IMR-90 (cell line): ENCODE measurements at regions not wholly inside any gene's neighbourhood (a gene's known extent, or its start where the extent isn't known, plus 50 kb on each side); places are given as distances from the start of the nearest gene placed in this dataset.

Experiments used
- ATAC-seq: fragments of 200-7000 bp; cut with Tn5 transposase; 2 replicates; pipeline ENCODE4 v1.9.1; 2020; ENCODE audit warnings: low read depth, mild to moderate bottlenecking, moderate library complexity
- BruUV-seq: library from RNA; stranded (reverse); fragments of 400-500 nt; replicated peaks from 2 replicates; lab custom pipeline; 2021; lab: Mats Ljungman, UMichigan
- CTCF ChIA-PET: fragments of 300-600 bp; formaldehyde crosslinking; extraction: SDS; loops from one replicate; lab custom pipeline; 2021; ENCODE audit warnings: antibody characterized with exemption; lab: Yijun Ruan, JAX
- POLR2A ChIA-PET: fragments of 300-600 bp; sonication (Branson Sonifier 250); formaldehyde crosslinking; loops from one replicate; lab custom pipeline; 2022; ENCODE audit warnings: antibody characterized with exemption; ENCODE audit not compliant: unreplicated experiment; lab: Charles Lee
- DNase-seq: peaks from one replicate; pipeline ENCODE4 v3.0.0; 2013
- H2AFZ ChIP-seq: replicated peaks from 2 replicates; pipeline ENCODE3; 2013; ENCODE audit warnings: low read length, mild to moderate bottlenecking; ENCODE audit not compliant: poor library complexity
- H2AK5ac ChIP-seq: 2 replicates; pipeline ENCODE4 v1.6.1; 2013; ENCODE audit warnings: low read depth, low read length, inconsistent platforms
- H2AK9ac ChIP-seq: replicated peaks from 2 replicates; pipeline ENCODE3; 2013; ENCODE audit warnings: mild to moderate bottlenecking, low read depth, low read length, moderate library complexity; ENCODE audit not compliant: poor library complexity
- H2BK120ac ChIP-seq: 2 replicates; pipeline ENCODE4 v1.6.1; 2013; ENCODE audit warnings: low read depth, low read length, inconsistent platforms
- H2BK15ac ChIP-seq: 3 replicates; pipeline ENCODE4 v1.6.1; 2013; ENCODE audit warnings: low read depth, low read length, inconsistent platforms
- H2BK20ac ChIP-seq: 2 replicates; pipeline ENCODE4 v1.6.1; 2013; ENCODE audit warnings: low read depth, mild to moderate bottlenecking, inconsistent platforms, low read length, moderate library complexity
- H2BK5ac ChIP-seq: 2 replicates; pipeline ENCODE4 v1.6.1; 2013; ENCODE audit warnings: mild to moderate bottlenecking, low read depth, low read length, inconsistent platforms; ENCODE audit not compliant: poor library complexity, severe bottlenecking
- H3K14ac ChIP-seq: replicated peaks from 2 replicates; pipeline ENCODE4 v1.6.1; 2013; ENCODE audit warnings: low read depth, low read length, inconsistent platforms
- H3K18ac ChIP-seq: 2 replicates; pipeline ENCODE4 v1.6.1; 2013; ENCODE audit warnings: low read depth, low read length, control low read depth
- H3K23ac ChIP-seq: 2 replicates; pipeline ENCODE4 v1.6.1; 2013; ENCODE audit warnings: low read depth, low read length, inconsistent platforms
- H3K27ac ChIP-seq: 2 replicates; pipeline ENCODE4 v1.5.1; 2013; ENCODE audit warnings: mild to moderate bottlenecking, control low read depth, low read length; ENCODE audit not compliant: insufficient read depth
- H3K27me3 ChIP-seq: 2 replicates; pipeline ENCODE4 v1.6.1; 2013; ENCODE audit warnings: low read length; ENCODE audit not compliant: control insufficient read depth, insufficient read depth
- H3K36me3 ChIP-seq: 2 replicates; pipeline ENCODE4 v1.6.1; 2013; ENCODE audit warnings: low read length, mixed read lengths; ENCODE audit not compliant: control insufficient read depth, insufficient read depth
- H3K4ac ChIP-seq: 2 replicates; pipeline ENCODE4 v1.6.1; 2013; ENCODE audit warnings: low read depth, low read length, inconsistent platforms
- H3K4me1 ChIP-seq: 2 replicates; pipeline ENCODE4 v1.6.1; 2013; ENCODE audit warnings: low read length, mixed read lengths; ENCODE audit not compliant: control insufficient read depth, insufficient read depth
- H3K4me2 ChIP-seq: 2 replicates; pipeline ENCODE4 v1.6.1; 2013; ENCODE audit warnings: low read depth, mild to moderate bottlenecking, control low read depth, low read length, moderate library complexity
- H3K4me3 ChIP-seq: 2 replicates; pipeline ENCODE4 v1.5.1; 2013; ENCODE audit warnings: low read depth, mild to moderate bottlenecking, control low read depth, low read length, moderate library complexity; ENCODE audit not compliant: insufficient read depth
- H3K56ac ChIP-seq: 2 replicates; pipeline ENCODE4 v1.6.1; 2013; ENCODE audit warnings: low read length, inconsistent platforms; ENCODE audit not compliant: insufficient read depth; ENCODE audit errors: extremely low read depth
- H3K79me1 ChIP-seq, 2 experiments: 2 replicates each; pipeline ENCODE4 v1.6.1; 2013; ENCODE audit warnings: low read length in 2 of 2, inconsistent platforms in 1 of 2, low read depth in 1 of 2
- H3K9ac ChIP-seq: 2 replicates; pipeline ENCODE4 v1.6.1; 2013; ENCODE audit warnings: low read depth, low read length, control low read depth
- H3K9me1 ChIP-seq: 2 replicates; pipeline ENCODE4 v1.6.1; 2013; ENCODE audit warnings: low read length, inconsistent platforms; ENCODE audit not compliant: insufficient read depth
- H3K9me3 ChIP-seq: 2 replicates; pipeline ENCODE4 v1.6.1; 2013; ENCODE audit warnings: low read length; ENCODE audit not compliant: control insufficient read depth, insufficient read depth
- H4K20me1 ChIP-seq: 2 replicates; pipeline ENCODE4 v1.6.1; 2013; ENCODE audit warnings: low read length, inconsistent platforms; ENCODE audit not compliant: insufficient read depth
- H4K5ac ChIP-seq: 2 replicates; pipeline ENCODE4 v1.6.1; 2013; ENCODE audit warnings: mild to moderate bottlenecking, low read depth, low read length, control low read depth
- H4K8ac ChIP-seq, 2 experiments: 2 replicates each; pipeline ENCODE4 v1.6.1; 2013; ENCODE audit warnings: low read depth in 2 of 2, low read length in 2 of 2, control low read depth in 1 of 2, inconsistent platforms in 1 of 2
- H4K91ac ChIP-seq: 2 replicates; pipeline ENCODE4 v1.6.1; 2013; ENCODE audit warnings: low read depth, low read length, inconsistent platforms; ENCODE audit not compliant: insufficient read depth
- BHLHE40 ChIP-seq: fragments of 150-350 bp; IDR thresholded peaks from 2 replicates; pipeline ENCODE4 v1.6.1; 2016; ENCODE audit warnings: mild to moderate bottlenecking, low read depth, low read length
- CEBPB ChIP-seq: IDR thresholded peaks from 2 replicates; pipeline ENCODE4 v1.6.1; 2012; ENCODE audit warnings: low read depth, low read length, improper control_type of control experiment
- CHD1 ChIP-seq: IDR thresholded peaks from 2 replicates; pipeline ENCODE4 v1.6.1; 2012; ENCODE audit warnings: low read depth, low read length, improper control_type of control experiment
- CTCF ChIP-seq: conservative IDR thresholded peaks from 2 replicates; pipeline ENCODE4 v1.5.1; 2012; ENCODE audit warnings: mild to moderate bottlenecking, low read depth, low read length, improper control_type of control experiment
- FOS ChIP-seq: fragments of 150-350 bp; IDR thresholded peaks from 2 replicates; pipeline ENCODE4 v1.6.1; 2016; ENCODE audit warnings: low read depth, low read length
- MAFK ChIP-seq: IDR thresholded peaks from 2 replicates; pipeline ENCODE4 v1.6.1; 2012; ENCODE audit warnings: low read depth, low read length, improper control_type of control experiment
- MAZ ChIP-seq: IDR thresholded peaks from 2 replicates; pipeline ENCODE4 v1.6.1; 2012; ENCODE audit warnings: low read depth, mild to moderate bottlenecking, low read length, improper control_type of control experiment, moderate library complexity, borderline replicate concordance
- MXI1 ChIP-seq: IDR thresholded peaks from 2 replicates; pipeline ENCODE4 v1.6.1; 2012; ENCODE audit warnings: low read depth, mild to moderate bottlenecking, low read length, moderate library complexity, borderline replicate concordance
- NFE2L2 ChIP-seq: fragments of 150-350 bp; IDR thresholded peaks from 2 replicates; pipeline ENCODE4 v1.6.1; 2016; ENCODE audit warnings: low read depth, mild to moderate bottlenecking, low read length
- POLR2A ChIP-seq: IDR thresholded peaks from 2 replicates; pipeline ENCODE4 v1.6.1; 2012; ENCODE audit warnings: mild to moderate bottlenecking, low read depth, low read length
- RCOR1 ChIP-seq: IDR thresholded peaks from 2 replicates; pipeline ENCODE4 v1.6.1; 2012; ENCODE audit warnings: mild to moderate bottlenecking, low read length, improper control_type of control experiment; ENCODE audit not compliant: insufficient replicate concordance
- RFX5 ChIP-seq: IDR thresholded peaks from 2 replicates; pipeline ENCODE4 v1.8.0; 2012; ENCODE audit warnings: low read depth, mild to moderate bottlenecking, low read length, moderate library complexity
- USF2 ChIP-seq: fragments of 150-350 bp; IDR thresholded peaks from 2 replicates; pipeline ENCODE4 v1.6.1; 2017; ENCODE audit warnings: mild to moderate bottlenecking, antibody characterized with exemption, low read length, low read depth
- WGBS, 2 experiments: methylation state at CpG; one replicate each; pipeline versions ENCODE4 v1.1.5 to v1.1.7; 2013; ENCODE audit warnings: missing lambda C conversion rate in 2 of 2; ENCODE audit not compliant: insufficient read length in 1 of 2; ENCODE audit errors: extremely low coverage in 2 of 2; 5-methylcytosine and 5-hydroxymethylcytosine counted together
- dilution Hi-C: fragments of 300-500 bp; cut with HindIII; formaldehyde crosslinking; loops from one replicate; pipeline ENCODE4 v1.14.3; 2018; ENCODE audit warnings: low sequenced_read_pairs; ENCODE audit not compliant: unreplicated experiment
- in situ Hi-C: fragments of 300-500 bp; cut with MboI; formaldehyde crosslinking; loops from 3 replicates; pipeline ENCODE4 v1.14.3; 2019; ENCODE audit warnings: low sequenced_read_pairs, inconsistent platforms, mixed read lengths
- intact Hi-C: fragments of 100-400 bp; cut with micrococcal nuclease; formaldehyde crosslinking; loops from 2 replicates; pipeline ENCODE4 v1.10.0; 2022

GRCh38 chr16:48899500-48899899 is 289.5 kb upstream of the N4BP1 start:
- H3K9me3 ChIP-seq = no peaks in the 10 kb centered on the region
- no peaks in the 10 kb centered on the region for H4K20me1 ChIP-seq
- H2AK5ac ChIP-seq = no peak overlapping the region
- no peak for TF ChIP-seq FOS
- no peak for TF ChIP-seq RCOR1
- no peak for TF ChIP-seq NFE2L2
- TF ChIP-seq RFX5 = no peak
- no peak for TF ChIP-seq CTCF
- TF ChIP-seq USF2 = no peak
- no peak for TF ChIP-seq CEBPB
- TF ChIP-seq BHLHE40 = no peak
- no peak for TF ChIP-seq CHD1
- TF ChIP-seq MAFK = no peak
- no peak for TF ChIP-seq MAZ
- no peak for TF ChIP-seq MXI1
- TF ChIP-seq POLR2A = no peak
- BruUV-seq = no TSS peak
- H4K91ac ChIP-seq = no peak overlapping the region
- intact Hi-C loops = no loop called here
- ChIA-PET CTCF (interaction anchor here (0.6 to 1.8 kb wide), 2 partner anchors 12 to 263 kb away, joined by 3 to 5 read pairs; no protein-coding TSS in a partner anchor), POLR2A (no interaction called here)
- dilution Hi-C loops = no loop called here
- no peak overlapping the region for H3K18ac ChIP-seq
- H3K4ac ChIP-seq = no peak overlapping the region
- no peak overlapping the region for H3K4me2 ChIP-seq
- no peak overlapping the region for H4K5ac ChIP-seq
- no peak overlapping the region for H2BK20ac ChIP-seq
- H3K23ac ChIP-seq = no peak overlapping the region
- no peak overlapping the region for H2AFZ ChIP-seq
- no peaks in the 10 kb centered on the region for H3K36me3 ChIP-seq
- no peak overlapping the region for H3K14ac ChIP-seq
- no peak overlapping the region for H4K8ac ChIP-seq
- no peaks in the 10 kb centered on the region for H3K9me1 ChIP-seq
- H3K27ac ChIP-seq = no peak overlapping the region
- no peak overlapping the region for H3K4me3 ChIP-seq
- in situ Hi-C loops = no loop called here
- ATAC-seq (no peak), DNase-seq (no peak)
- no peaks in the 10 kb centered on the region for H3K4me1 ChIP-seq
- no peak overlapping the region for H3K9ac ChIP-seq
- no peak overlapping the region for H3K56ac ChIP-seq
- H2BK120ac ChIP-seq = no peak overlapping the region
- H2BK5ac ChIP-seq = no peak overlapping the region
- no peak overlapping the region for H2AK9ac ChIP-seq
- no CpG with 5 or more reads among the region's 1 CpG for WGBS, 2 experiments
- H3K79me1 ChIP-seq = no peaks in the 10 kb centered on the region
- peaks cover 7% of the 10 kb centered on the region for H3K27me3 ChIP-seq
- H2BK15ac ChIP-seq = no peak overlapping the region
